ENCODE measurements at regions not wholly inside any gene's neighbourhood (a gene's known extent, or its start where the extent isn't known, plus 50 kb on each side); places are given as distances from the start of the nearest gene placed in this dataset.

- H3K9me3 Mint-ChIP-seq (ENCODE audit: unreplicated experiment): no peaks in the 10 kb centered on the region
- TF ChIP-seq CTCF (IDR thresholded peaks at IDR 0.05): no peak
- no peak for DNase-seq (ENCODE audit: extremely low spot score, unreplicated experiment)
- no peak overlapping the region for H3K4me3 Mint-ChIP-seq (ENCODE audit: unreplicated experiment)
- H3K4me1 Mint-ChIP-seq (ENCODE audit: unreplicated experiment): peaks cover 7% of the 10 kb centered on the region
- H3K27me3 Mint-ChIP-seq (ENCODE audit: unreplicated experiment): no peaks in the 10 kb centered on the region
- H3K27ac Mint-ChIP-seq (ENCODE audit: unreplicated experiment): no peak overlapping the region
- no peaks in the 10 kb centered on the region for H3K36me3 Mint-ChIP-seq (ENCODE audit: unreplicated experiment)
These were observed 64.7 kb upstream of the DUSP5 start for GRCh38 chr10:110432814-110433565.

GRCh38 chr10:110433740-110434139 lies 64.0 kb upstream of the DUSP5 start:
- H3K36me3 Mint-ChIP-seq (ENCODE audit: unreplicated experiment): no peaks in the 10 kb centered on the region
- H3K9me3 Mint-ChIP-seq (ENCODE audit: unreplicated experiment): no peaks in the 10 kb centered on the region
- H3K4me3 Mint-ChIP-seq (ENCODE audit: unreplicated experiment): no peak overlapping the region
- no peak for DNase-seq (ENCODE audit: extremely low spot score, unreplicated experiment)
- peaks cover 7% of the 10 kb centered on the region for H3K4me1 Mint-ChIP-seq (ENCODE audit: unreplicated experiment)
- no peak overlapping the region for H3K27ac Mint-ChIP-seq (ENCODE audit: unreplicated experiment)
- no peaks in the 10 kb centered on the region for H3K27me3 Mint-ChIP-seq (ENCODE audit: unreplicated experiment)
- no peak for TF ChIP-seq CTCF (IDR thresholded peaks at IDR 0.05)

GRCh38 chr10:110434489-110435096 lies 63.1 kb upstream of the DUSP5 start:
- Mint-ChIP-seq H3K36me3 (ENCODE audit: unreplicated experiment) (no peaks in the 10 kb centered on the region), H3K27ac (ENCODE audit: unreplicated experiment) (no peak overlapping the region), H3K4me1 (ENCODE audit: unreplicated experiment) (peaks cover 2% of the 10 kb centered on the region), H3K9me3 (ENCODE audit: unreplicated experiment) (no peaks in the 10 kb centered on the region), H3K27me3 (ENCODE audit: unreplicated experiment) (no peaks in the 10 kb centered on the region), H3K4me3 (ENCODE audit: unreplicated experiment) (no peak overlapping the region)
- no peak for DNase-seq (ENCODE audit: extremely low spot score, unreplicated experiment)
- no peak for TF ChIP-seq CTCF (IDR thresholded peaks at IDR 0.05)

- Mint-ChIP-seq H3K27ac (ENCODE audit: unreplicated experiment) (no peak overlapping the region), H3K4me1 (ENCODE audit: unreplicated experiment) (peaks cover 4% of the 10 kb centered on the region), H3K9me3 (ENCODE audit: unreplicated experiment) (no peaks in the 10 kb centered on the region), H3K4me3 (ENCODE audit: unreplicated experiment) (no peak overlapping the region), H3K27me3 (ENCODE audit: unreplicated experiment) (no peaks in the 10 kb centered on the region), H3K36me3 (ENCODE audit: unreplicated experiment) (no peaks in the 10 kb centered on the region)
- no peak for DNase-seq (ENCODE audit: extremely low spot score, unreplicated experiment)
- no peak for TF ChIP-seq CTCF (IDR thresholded peaks at IDR 0.05)
These were observed 61.0 kb upstream of the DUSP5 start for GRCh38 chr10:110436554-110437350.

GRCh38 chr10:110437351-110437605 lies 60.4 kb upstream of the DUSP5 start:
- H3K4me3 Mint-ChIP-seq (ENCODE audit: unreplicated experiment): no peak overlapping the region
- DNase-seq (ENCODE audit: extremely low spot score, unreplicated experiment): no peak
- peaks cover 9% of the 10 kb centered on the region for H3K4me1 Mint-ChIP-seq (ENCODE audit: unreplicated experiment)
- H3K27ac Mint-ChIP-seq (ENCODE audit: unreplicated experiment): no peak overlapping the region
- H3K27me3 Mint-ChIP-seq (ENCODE audit: unreplicated experiment): no peaks in the 10 kb centered on the region
- H3K36me3 Mint-ChIP-seq (ENCODE audit: unreplicated experiment): no peaks in the 10 kb centered on the region
- no peak for TF ChIP-seq CTCF (IDR thresholded peaks at IDR 0.05)
- no peaks in the 10 kb centered on the region for H3K9me3 Mint-ChIP-seq (ENCODE audit: unreplicated experiment)
